K562 (cell line): ENCODE measurements at regions not wholly inside any gene's neighbourhood (a gene's known extent, or its start where the extent isn't known, plus 50 kb on each side); places are given as distances from the start of the nearest gene placed in this dataset.

Experiments used
- ATF7 ChIP-seq: fragments of 450-650 bp; IDR thresholded peaks from 2 replicates; pipeline ENCODE4 v1.7.1; 2014; ENCODE audit warnings: mild to moderate bottlenecking, moderate library complexity
- DDX20 ChIP-seq: fragments of 450-650 bp; IDR thresholded peaks from 2 replicates; pipeline ENCODE4 v1.6.1; 2016; ENCODE audit warnings: missing genetic modification characterization, low read depth, mild to moderate bottlenecking, missing compliant biosample characterization, moderate library complexity
- ELF4 ChIP-seq: fragments of 450-650 bp; formaldehyde crosslinking; IDR thresholded peaks from 2 replicates; pipeline ENCODE4 v1.4.0; 2022; ENCODE audit warnings: missing genetic modification characterization
- ETV5 ChIP-seq: sonication (generic); formaldehyde crosslinking; IDR thresholded peaks from 2 replicates; pipeline ENCODE4 v1.4.0; 2020; ENCODE audit warnings: low read depth, mild to moderate bottlenecking, missing genetic modification reagents
- NFATC3 ChIP-seq: fragments of 450-650 bp; IDR thresholded peaks from 2 replicates; pipeline ENCODE4 v1.6.1; 2017; ENCODE audit warnings: mild to moderate bottlenecking
- NFIC ChIP-seq: fragments of 450-650 bp; IDR thresholded peaks from 2 replicates; pipeline ENCODE4 v1.6.1; 2017; ENCODE audit warnings: mild to moderate bottlenecking, inconsistent platforms
- NFRKB ChIP-seq: fragments of 450-650 bp; IDR thresholded peaks from 2 replicates; pipeline ENCODE4 v1.6.1; 2016; ENCODE audit warnings: low read depth
- SMAD4 ChIP-seq: fragments of 250-450 bp; sonication (Bioruptor Pico); conservative IDR thresholded peaks from 2 replicates; pipeline ENCODE4 v1.8.0; 2021; ENCODE audit warnings: inconsistent platforms, mild to moderate bottlenecking, moderate library complexity
- TBP ChIP-seq: optimal IDR thresholded peaks from 2 replicates; pipeline ENCODE3; 2011; ENCODE audit warnings: low read depth, low read length, improper control_type of control experiment
- ZBTB8A ChIP-seq: fragments of 450-650 bp; IDR thresholded peaks from 2 replicates; pipeline ENCODE4 v1.6.1; 2018; ENCODE audit warnings: mild to moderate bottlenecking, moderate library complexity; ENCODE audit not compliant: partially characterized antibody
- TF ChIP-seq, protein P1 (sequence below), 3 experiments: IDR thresholded peaks in 2 of 3; conservative IDR thresholded peaks in 1 of 3; 2 replicates each; pipeline ENCODE4 v1.5.1; 2011 to 2012; ENCODE audit warnings: low read length in 3 of 3, mild to moderate bottlenecking in 3 of 3, control low read depth in 2 of 3, improper control_type of control experiment in 1 of 3, inconsistent platforms in 1 of 3, low read depth in 1 of 3, mixed read lengths in 1 of 3, moderate library complexity in 1 of 3; ENCODE audit not compliant: insufficient read depth in 2 of 3
- TF ChIP-seq, protein P2 (sequence below): fragments of 250-450 bp; sonication (Bioruptor Pico); IDR thresholded peaks from 2 replicates; pipeline ENCODE4 v1.9.0; 2021; ENCODE audit warnings: mild to moderate bottlenecking, inconsistent platforms

DNA sequence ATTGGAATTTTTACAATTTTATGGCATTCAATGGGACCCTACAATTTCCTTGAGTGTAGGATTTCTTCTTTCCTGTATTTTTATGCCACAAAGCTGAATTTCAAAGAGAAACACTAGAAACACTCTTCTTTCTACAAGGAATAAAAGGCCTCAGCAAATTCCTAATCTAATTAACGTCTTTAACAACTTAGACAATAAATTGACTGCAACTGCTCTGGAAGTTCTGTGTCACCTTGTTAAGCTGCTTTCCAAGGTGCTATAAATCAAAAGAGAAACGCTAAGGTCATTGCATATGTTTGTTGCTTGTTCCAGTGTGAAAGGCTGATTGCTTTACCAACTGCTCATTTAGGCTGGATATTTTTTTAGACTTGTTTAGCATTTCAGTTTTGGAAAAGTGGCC is 182.2 kb downstream of the POLR1F start:
- TF ChIP-seq, protein P1, sequence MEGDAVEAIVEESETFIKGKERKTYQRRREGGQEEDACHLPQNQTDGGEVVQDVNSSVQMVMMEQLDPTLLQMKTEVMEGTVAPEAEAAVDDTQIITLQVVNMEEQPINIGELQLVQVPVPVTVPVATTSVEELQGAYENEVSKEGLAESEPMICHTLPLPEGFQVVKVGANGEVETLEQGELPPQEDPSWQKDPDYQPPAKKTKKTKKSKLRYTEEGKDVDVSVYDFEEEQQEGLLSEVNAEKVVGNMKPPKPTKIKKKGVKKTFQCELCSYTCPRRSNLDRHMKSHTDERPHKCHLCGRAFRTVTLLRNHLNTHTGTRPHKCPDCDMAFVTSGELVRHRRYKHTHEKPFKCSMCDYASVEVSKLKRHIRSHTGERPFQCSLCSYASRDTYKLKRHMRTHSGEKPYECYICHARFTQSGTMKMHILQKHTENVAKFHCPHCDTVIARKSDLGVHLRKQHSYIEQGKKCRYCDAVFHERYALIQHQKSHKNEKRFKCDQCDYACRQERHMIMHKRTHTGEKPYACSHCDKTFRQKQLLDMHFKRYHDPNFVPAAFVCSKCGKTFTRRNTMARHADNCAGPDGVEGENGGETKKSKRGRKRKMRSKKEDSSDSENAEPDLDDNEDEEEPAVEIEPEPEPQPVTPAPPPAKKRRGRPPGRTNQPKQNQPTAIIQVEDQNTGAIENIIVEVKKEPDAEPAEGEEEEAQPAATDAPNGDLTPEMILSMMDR (IDR thresholded peaks at IDR 0.05 in 2 of 3, conservative IDR thresholded peaks at IDR 0.05 in 1 of 3; ENCODE audit: insufficient read depth in 2 of 3, low read depth in 1 of 3, low read length in 3 of 3): no peak
- TF ChIP-seq NFRKB: no peak
- TF ChIP-seq, protein P2, sequence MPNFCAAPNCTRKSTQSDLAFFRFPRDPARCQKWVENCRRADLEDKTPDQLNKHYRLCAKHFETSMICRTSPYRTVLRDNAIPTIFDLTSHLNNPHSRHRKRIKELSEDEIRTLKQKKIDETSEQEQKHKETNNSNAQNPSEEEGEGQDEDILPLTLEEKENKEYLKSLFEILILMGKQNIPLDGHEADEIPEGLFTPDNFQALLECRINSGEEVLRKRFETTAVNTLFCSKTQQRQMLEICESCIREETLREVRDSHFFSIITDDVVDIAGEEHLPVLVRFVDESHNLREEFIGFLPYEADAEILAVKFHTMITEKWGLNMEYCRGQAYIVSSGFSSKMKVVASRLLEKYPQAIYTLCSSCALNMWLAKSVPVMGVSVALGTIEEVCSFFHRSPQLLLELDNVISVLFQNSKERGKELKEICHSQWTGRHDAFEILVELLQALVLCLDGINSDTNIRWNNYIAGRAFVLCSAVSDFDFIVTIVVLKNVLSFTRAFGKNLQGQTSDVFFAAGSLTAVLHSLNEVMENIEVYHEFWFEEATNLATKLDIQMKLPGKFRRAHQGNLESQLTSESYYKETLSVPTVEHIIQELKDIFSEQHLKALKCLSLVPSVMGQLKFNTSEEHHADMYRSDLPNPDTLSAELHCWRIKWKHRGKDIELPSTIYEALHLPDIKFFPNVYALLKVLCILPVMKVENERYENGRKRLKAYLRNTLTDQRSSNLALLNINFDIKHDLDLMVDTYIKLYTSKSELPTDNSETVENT: no peak
- no peak for TF ChIP-seq NFATC3
- no peak for TF ChIP-seq ATF7
- no peak for TF ChIP-seq DDX20 (tag)
- TF ChIP-seq NFIC: no peak
- no peak for TF ChIP-seq ZBTB8A
- no peak for TF ChIP-seq SMAD4
- TF ChIP-seq TBP: no peak
- no peak for TF ChIP-seq ETV5 (CRISPR knock-in tag)
- no peak for TF ChIP-seq ELF4 (CRISPR knock-in tag)
